BE2C (cell line): ENCODE measurements at regions not wholly inside any gene's neighbourhood (a gene's known extent, or its start where the extent isn't known, plus 50 kb on each side); places are given as distances from the start of the nearest gene placed in this dataset.

Source experiments
- DNase-seq: peaks from one replicate; pipeline ENCODE4 v3.0.0-alpha.2; 2020
- H3K27me3 ChIP-seq: fragments of 250-450 bp; sonication (Bioruptor Pico); 2 replicates; pipeline ENCODE4 v1.5.1; 2020; ENCODE audit warnings: mild to moderate bottlenecking
- H3K36me3 ChIP-seq: fragments of 250-450 bp; sonication (Bioruptor Pico); 2 replicates; pipeline ENCODE4 v1.5.1; 2020; ENCODE audit warnings: mild to moderate bottlenecking
- H3K4me1 ChIP-seq: fragments of 250-450 bp; sonication (Bioruptor Pico); 2 replicates; pipeline ENCODE4 v1.5.1; 2020
- H3K4me3 ChIP-seq: 2 replicates; pipeline ENCODE4 v1.5.1; 2011; ENCODE audit warnings: low read depth, low read length
- H3K9me3 ChIP-seq: fragments of 250-450 bp; sonication (Bioruptor Pico); 2 replicates; pipeline ENCODE4 v1.5.1; 2020
- TF ChIP-seq, protein P1 (sequence below): IDR thresholded peaks from 2 replicates; pipeline ENCODE4 v1.5.1; 2012; ENCODE audit warnings: mild to moderate bottlenecking, low read depth, low read length

DNA sequence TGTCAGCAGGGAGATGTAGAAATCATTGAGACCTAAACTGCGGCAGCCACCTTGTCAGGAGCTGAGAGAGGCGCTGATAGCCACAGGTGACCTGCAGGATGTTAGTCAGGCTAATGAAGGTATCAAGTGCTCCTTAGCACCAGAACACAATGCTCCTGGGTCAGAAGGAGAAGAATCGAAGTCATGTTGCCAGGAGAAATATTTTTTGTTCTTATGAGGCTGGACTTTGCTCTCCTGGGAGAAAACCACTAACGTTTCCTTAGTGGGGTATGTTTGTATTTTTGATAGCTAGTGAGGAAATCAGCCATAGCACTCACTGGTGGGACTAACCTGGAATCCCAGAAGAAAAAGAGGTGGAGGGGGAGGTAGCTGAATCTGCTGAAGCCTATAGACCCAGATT, 120.9 kb upstream of the LRFN2 start:
- DNase-seq: no peak
- TF ChIP-seq, protein P1, sequence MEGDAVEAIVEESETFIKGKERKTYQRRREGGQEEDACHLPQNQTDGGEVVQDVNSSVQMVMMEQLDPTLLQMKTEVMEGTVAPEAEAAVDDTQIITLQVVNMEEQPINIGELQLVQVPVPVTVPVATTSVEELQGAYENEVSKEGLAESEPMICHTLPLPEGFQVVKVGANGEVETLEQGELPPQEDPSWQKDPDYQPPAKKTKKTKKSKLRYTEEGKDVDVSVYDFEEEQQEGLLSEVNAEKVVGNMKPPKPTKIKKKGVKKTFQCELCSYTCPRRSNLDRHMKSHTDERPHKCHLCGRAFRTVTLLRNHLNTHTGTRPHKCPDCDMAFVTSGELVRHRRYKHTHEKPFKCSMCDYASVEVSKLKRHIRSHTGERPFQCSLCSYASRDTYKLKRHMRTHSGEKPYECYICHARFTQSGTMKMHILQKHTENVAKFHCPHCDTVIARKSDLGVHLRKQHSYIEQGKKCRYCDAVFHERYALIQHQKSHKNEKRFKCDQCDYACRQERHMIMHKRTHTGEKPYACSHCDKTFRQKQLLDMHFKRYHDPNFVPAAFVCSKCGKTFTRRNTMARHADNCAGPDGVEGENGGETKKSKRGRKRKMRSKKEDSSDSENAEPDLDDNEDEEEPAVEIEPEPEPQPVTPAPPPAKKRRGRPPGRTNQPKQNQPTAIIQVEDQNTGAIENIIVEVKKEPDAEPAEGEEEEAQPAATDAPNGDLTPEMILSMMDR: no peak
- Histone ChIP-seq H3K4me3 (no peak overlapping the region), H3K27me3 (no peaks in the 10 kb centered on the region), H3K36me3 (no peaks in the 10 kb centered on the region), H3K9me3 (no peaks in the 10 kb centered on the region), H3K4me1 (peaks cover 21% of the 10 kb centered on the region)

- no peak for DNase-seq
- no peak overlapping the region for H3K4me3 ChIP-seq
- no peaks in the 10 kb centered on the region for H3K27me3 ChIP-seq
- TF ChIP-seq, protein P1: no peak
- H3K36me3 ChIP-seq: no peaks in the 10 kb centered on the region
- H3K9me3 ChIP-seq: no peaks in the 10 kb centered on the region
- peaks cover 13% of the 10 kb centered on the region for H3K4me1 ChIP-seq
Observed at GRCh38 chr6:40706178-40706577, 119.0 kb upstream of the LRFN2 start.

DNA sequence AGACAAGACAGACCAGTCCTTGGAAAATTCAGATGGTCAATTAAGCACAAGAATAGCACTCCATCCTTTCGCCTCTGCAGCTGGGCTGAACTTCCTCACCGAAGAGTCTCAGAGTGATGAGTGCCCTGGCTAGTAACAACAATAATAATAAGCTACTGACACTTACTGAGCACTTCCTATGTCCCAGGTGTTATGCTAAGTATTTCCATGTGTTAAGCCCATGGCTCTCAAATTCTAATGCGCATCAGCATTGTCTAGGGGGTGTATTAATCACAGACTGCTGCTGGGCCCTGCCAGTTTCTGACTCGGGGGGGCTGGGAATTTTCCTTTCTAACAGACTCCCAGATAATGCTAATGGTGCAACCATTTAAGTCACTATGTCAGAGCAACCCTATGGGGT, 118.2 kb upstream of the LRFN2 start:
- peaks cover 7% of the 10 kb centered on the region for H3K4me1 ChIP-seq
- H3K27me3 ChIP-seq: no peaks in the 10 kb centered on the region

GRCh38 chr6:40701352-40702007, 114.3 kb upstream of the LRFN2 start:
- Histone ChIP-seq H3K27me3 (no peaks in the 10 kb centered on the region), H3K4me3 (no peak overlapping the region), H3K9me3 (no peaks in the 10 kb centered on the region), H3K36me3 (no peaks in the 10 kb centered on the region), H3K4me1 (0 out of 2 replicates have a peak, but pooled peaks cover 3% of the 10 kb centered on the region)
- no peak for DNase-seq
- TF ChIP-seq, protein P1: no peak

More for the DNA sequence above, 118.2 kb upstream of the LRFN2 start:
- TF ChIP-seq, protein P1: no peak
- Histone ChIP-seq H3K4me3 (no peak overlapping the region), H3K36me3 (no peaks in the 10 kb centered on the region), H3K9me3 (no peaks in the 10 kb centered on the region)
- no peak for DNase-seq

DNA sequence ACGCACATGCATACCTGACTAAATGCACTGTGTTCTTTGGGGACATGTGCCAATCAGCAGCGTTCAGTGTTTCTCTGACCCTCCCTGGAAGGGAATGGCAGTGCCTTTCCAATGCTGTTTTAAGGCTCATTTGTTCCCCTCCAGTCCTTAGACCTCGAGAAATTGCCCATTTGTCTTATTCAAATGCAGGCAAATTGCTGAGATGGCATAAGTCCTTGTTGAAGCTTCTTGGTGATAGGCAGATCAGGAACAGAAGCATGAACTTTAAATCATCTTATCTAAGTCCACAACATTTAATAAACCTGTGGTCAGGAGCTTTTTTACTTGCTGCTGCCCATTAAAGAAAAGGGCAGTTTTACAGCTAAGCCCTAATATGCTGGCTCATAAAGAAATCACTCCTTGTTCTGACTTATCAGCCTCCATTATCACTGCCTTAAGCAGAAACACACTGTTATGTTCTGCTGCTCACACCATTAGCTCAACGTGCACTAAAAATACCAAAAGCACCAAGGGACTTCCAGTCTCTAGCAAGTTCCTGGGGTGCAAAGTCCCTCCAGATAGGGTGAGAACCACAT, 112.9 kb upstream of the LRFN2 start:
- Histone ChIP-seq H3K27me3 (no peaks in the 10 kb centered on the region), H3K36me3 (no peaks in the 10 kb centered on the region), H3K4me3 (no peak overlapping the region), H3K4me1 (peaks cover 7% of the 10 kb centered on the region; the same call in 1 of the 2 replicates), H3K9me3 (no peaks in the 10 kb centered on the region)
- TF ChIP-seq, protein P1: no peak
- DNase-seq: no peak

DNA sequence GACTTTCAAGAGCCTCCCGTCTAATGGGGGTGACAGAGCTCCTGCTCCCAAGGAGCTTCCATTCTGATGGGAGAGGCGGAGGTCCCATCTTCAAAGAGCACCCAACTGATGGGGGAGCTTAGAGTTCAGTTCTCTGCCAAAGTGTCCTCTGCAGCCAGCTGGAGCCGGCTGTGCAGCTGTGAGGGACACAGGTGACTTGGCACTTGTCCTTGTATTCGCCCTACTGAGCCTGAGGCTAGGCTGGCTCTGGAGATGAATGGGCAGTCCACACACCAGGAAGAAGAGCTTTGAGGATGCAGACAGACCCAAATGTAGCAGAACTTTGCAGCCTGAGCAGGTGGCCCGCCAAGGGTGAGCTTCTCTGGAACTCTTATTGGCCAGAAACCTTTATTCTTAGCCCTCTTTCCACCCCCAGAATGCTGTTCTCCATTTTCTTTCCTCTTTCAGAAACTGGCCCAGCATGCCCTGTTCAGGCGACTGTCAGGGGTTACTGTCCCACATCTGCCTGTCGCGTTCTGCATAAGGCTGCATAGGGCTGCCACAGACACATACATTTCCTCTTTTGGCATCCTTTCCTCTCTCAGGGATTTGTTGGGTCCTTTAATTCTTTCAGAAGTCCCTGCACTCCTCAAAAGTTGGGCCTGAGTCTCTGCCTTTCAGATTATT, 108.7 kb upstream of the LRFN2 start:
- Histone ChIP-seq H3K4me3 (no peak overlapping the region), H3K9me3 (no peaks in the 10 kb centered on the region), H3K27me3 (no peaks in the 10 kb centered on the region), H3K36me3 (no peaks in the 10 kb centered on the region), H3K4me1 (peaks cover 7% of the 10 kb centered on the region; the same call in 1 of the 2 replicates)
- TF ChIP-seq, protein P1: no peak
- DNase-seq: no peak
